HepG2 (cell line): ENCODE measurements at regions not wholly inside any gene's neighbourhood (a gene's known extent, or its start where the extent isn't known, plus 50 kb on each side); places are given as distances from the start of the nearest gene placed in this dataset.

ENCODE experiments used
- ATAC-seq: fragments of 200-7000 bp; cut with Tn5 transposase; 3 replicates; pipeline ENCODE4 v1.9.1; 2020; ENCODE audit warnings: mild to moderate bottlenecking, moderate library complexity
- BruUV-seq: library from RNA; stranded (reverse); fragments of 400-500 nt; replicated peaks from 2 replicates; lab custom pipeline; 2021; lab: Mats Ljungman, UMichigan
- CTCF ChIA-PET: fragments of 300-600 bp; formaldehyde crosslinking; extraction: SDS; loops from one replicate; lab custom pipeline; 2021; ENCODE audit warnings: low total read pairs, inconsistent platforms, low intra/inter-chr PET ratio; lab: Yijun Ruan, JAX
- POLR2A ChIA-PET: fragments of 350-600 bp; sonication (Branson Sonifier 250); formaldehyde crosslinking; loops from one replicate; lab custom pipeline; 2020; ENCODE audit warnings: antibody characterized with exemption, inconsistent platforms; lab: Yijun Ruan, JAX
- DNase-seq: peaks from one replicate; pipeline ENCODE4 v3.0.0-alpha.2; 2015; ENCODE audit warnings: low spot score
- FAIRE-seq: peaks from 3 replicates; lab custom pipeline; 2011; peaks lifted over from hg19 to GRCh38; lab: Jason Lieb, UNC
- H2AFZ ChIP-seq: one replicate; pipeline ENCODE4 v1.6.1; 2011; ENCODE audit warnings: low read length, inconsistent platforms
- H3K27ac ChIP-seq: fragments of 300-600 bp; 3 replicates; pipeline ENCODE4 v1.8.0; 2011; ENCODE audit warnings: mixed run types, mild to moderate bottlenecking, mixed read lengths, low read length, inconsistent platforms; ENCODE audit not compliant: insufficient read depth; ENCODE audit errors: extremely low read length
- H3K27me3 ChIP-seq, 2 experiments: fragments of 200-600 bp in 1 of 2; 2 replicates in 1 of 2; 3 replicates in 1 of 2; pipeline versions ENCODE4 v1.6.0 to v1.8.0; 2011; ENCODE audit warnings: low read length in 2 of 2, mild to moderate bottlenecking in 2 of 2, moderate library complexity in 2 of 2, inconsistent platforms in 1 of 2; ENCODE audit not compliant: insufficient read depth in 2 of 2, control insufficient read depth in 1 of 2
- H3K36me3 ChIP-seq, 2 experiments: fragments of 200-600 bp in 1 of 2; replicated peaks in 1 of 2; 2 replicates in 1 of 2; 3 replicates in 1 of 2; pipeline versions ENCODE4 v1.5.1 to v1.8.0; 2011; ENCODE audit warnings: low read length in 2 of 2, inconsistent platforms in 1 of 2; ENCODE audit not compliant: insufficient read depth in 2 of 2, control insufficient read depth in 1 of 2
- H3K4me1 ChIP-seq: 2 replicates; pipeline ENCODE4 v1.5.1; 2012; ENCODE audit warnings: low read length, inconsistent platforms; ENCODE audit not compliant: insufficient read depth
- H3K4me2 ChIP-seq: 2 replicates; pipeline ENCODE4 v1.6.0; 2011; ENCODE audit warnings: low read depth, low read length, inconsistent platforms
- H3K4me3 ChIP-seq, 3 experiments: fragments of 200-600 bp in 1 of 3; sonication (generic), shearing (Covaris generic) in 1 of 3; replicated peaks in 1 of 3; 2 replicates each; pipeline ENCODE4 v1.5.1; 2011 to 2016; ENCODE audit warnings: low read length in 3 of 3, inconsistent platforms in 2 of 3, low read depth in 2 of 3, mild to moderate bottlenecking in 2 of 3, control low read depth in 1 of 3, mixed read lengths in 1 of 3; ENCODE audit not compliant: insufficient read depth in 1 of 3
- H3K79me2 ChIP-seq: one replicate; pipeline ENCODE4 v1.6.1; 2011; ENCODE audit warnings: low read length, inconsistent platforms; ENCODE audit not compliant: insufficient read depth
- H3K9ac ChIP-seq: 2 replicates; pipeline ENCODE4 v1.6.0; 2011; ENCODE audit warnings: mild to moderate bottlenecking, low read depth, low read length, inconsistent platforms; ENCODE audit not compliant: insufficient read depth
- H3K9me3 ChIP-seq: 2 replicates; pipeline ENCODE4 v1.5.1; 2012; ENCODE audit warnings: mild to moderate bottlenecking, low read length
- H4K20me1 ChIP-seq: 2 replicates; pipeline ENCODE4 v1.6.0; 2011; ENCODE audit warnings: inconsistent platforms, mild to moderate bottlenecking, low read length, moderate library complexity; ENCODE audit not compliant: insufficient read depth
- FOSL2 ChIP-seq: sonication (generic); formaldehyde crosslinking; IDR thresholded peaks from 2 replicates; pipeline ENCODE4 v1.4.0; 2020; ENCODE audit warnings: missing genetic modification reagents
- JUND ChIP-seq: sonication (generic); formaldehyde crosslinking; IDR thresholded peaks from 2 replicates; pipeline ENCODE4 v1.8.0; 2022; ENCODE audit warnings: mild to moderate bottlenecking, missing genetic modification reagents
- SALL2 ChIP-seq: sonication (generic); formaldehyde crosslinking; IDR thresholded peaks from 2 replicates; pipeline ENCODE4 v1.8.1; 2023; ENCODE audit warnings: mild to moderate bottlenecking, missing genetic modification reagents, inconsistent platforms
- SRY ChIP-seq: sonication (generic); formaldehyde crosslinking; IDR thresholded peaks from 2 replicates; pipeline ENCODE4 v1.8.0; 2022; ENCODE audit warnings: mild to moderate bottlenecking, missing genetic modification reagents
- XBP1 ChIP-seq: sonication (generic); formaldehyde crosslinking; IDR thresholded peaks from 2 replicates; pipeline ENCODE4 v1.5.0; 2020; ENCODE audit warnings: missing genetic modification reagents
- ZFP36L2 ChIP-seq: sonication (generic); formaldehyde crosslinking; IDR thresholded peaks from 2 replicates; pipeline ENCODE4 v1.4.0; 2020; ENCODE audit warnings: missing genetic modification reagents
- ZMYM2 ChIP-seq: sonication (generic); formaldehyde crosslinking; IDR thresholded peaks from 2 replicates; pipeline ENCODE4 v1.8.0; 2022; ENCODE audit warnings: mild to moderate bottlenecking, missing genetic modification reagents
- ZNF12 ChIP-seq: sonication (generic); formaldehyde crosslinking; IDR thresholded peaks from 2 replicates; pipeline ENCODE4 v1.5.0; 2020; ENCODE audit warnings: missing genetic modification reagents
- ZNF460 ChIP-seq: sonication (generic); formaldehyde crosslinking; IDR thresholded peaks from 2 replicates; pipeline ENCODE4 v1.5.1; 2020; ENCODE audit warnings: missing genetic modification reagents, mild to moderate bottlenecking, borderline replicate concordance
- ZNF468 ChIP-seq: sonication (generic); formaldehyde crosslinking; IDR thresholded peaks from 2 replicates; pipeline ENCODE4 v1.8.0; 2022; ENCODE audit warnings: mild to moderate bottlenecking, moderate library complexity, missing genetic modification reagents
- ZSCAN21 ChIP-seq: sonication (generic); formaldehyde crosslinking; IDR thresholded peaks from 2 replicates; pipeline ENCODE4 v1.8.0; 2022; ENCODE audit warnings: mild to moderate bottlenecking, missing genetic modification reagents, moderate library complexity, borderline replicate concordance
- WGBS: methylation state at CpG from one replicate; pipeline ENCODE4 v1.1.6; 2017; ENCODE audit warnings: low lambda C conversion rate; 5-methylcytosine and 5-hydroxymethylcytosine counted together
- in situ Hi-C: cut with HindIII; loops from 2 replicates; pipeline ENCODE4 v1.10.0; 2017; ENCODE audit warnings: low pct_unique_long_range_greater_than_20kb; ENCODE audit not compliant: extremely low pct_ligation_motif_present
- intact Hi-C: fragments of 100-400 bp; cut with micrococcal nuclease; formaldehyde crosslinking; loops from one replicate; pipeline ENCODE4 v1.10.0; 2022; ENCODE audit not compliant: unreplicated experiment
- TF ChIP-seq, protein P1 (sequence below): sonication (generic); formaldehyde crosslinking; IDR thresholded peaks from 2 replicates; pipeline ENCODE4 v1.5.0; 2020; ENCODE audit warnings: missing genetic modification reagents
- TF ChIP-seq, protein P2 (sequence below): sonication (generic); formaldehyde crosslinking; IDR thresholded peaks from 2 replicates; pipeline ENCODE4 v1.9.0; 2021; ENCODE audit warnings: missing genetic modification reagents, mild to moderate bottlenecking, borderline replicate concordance
- TF ChIP-seq, protein P3 (sequence below): IDR thresholded peaks from 2 replicates; pipeline ENCODE4 v1.6.1; 2016; ENCODE audit warnings: missing compliant biosample characterization, missing genetic modification reagents, borderline replicate concordance
- TF ChIP-seq, protein P4 (sequence below): IDR thresholded peaks from 2 replicates; pipeline ENCODE4 v1.6.1; 2016

DNA sequence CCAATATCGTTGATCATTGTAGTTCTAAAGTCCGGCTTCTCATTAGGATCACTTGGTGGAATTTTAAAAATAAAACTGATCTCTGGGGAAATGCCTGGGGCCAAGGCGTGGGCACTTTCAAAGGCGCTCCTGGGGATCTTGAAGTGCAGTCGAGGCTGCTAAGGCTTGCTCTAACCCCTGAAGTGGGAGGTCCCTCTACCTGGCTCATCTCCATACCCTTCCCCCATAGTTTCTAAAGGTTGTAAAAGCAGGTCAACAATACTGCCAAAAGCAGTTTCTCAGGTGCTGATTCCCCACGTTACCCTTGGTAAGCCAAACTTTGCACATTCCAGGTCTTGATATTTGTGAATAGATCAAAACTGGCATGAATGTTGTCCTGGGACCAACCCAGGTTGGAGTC is 79.0 kb upstream of the SP8 start:
- Histone ChIP-seq H4K20me1 (no peaks in the 10 kb centered on the region), H3K79me2 (no peaks in the 10 kb centered on the region), H3K4me3 (no peak overlapping the region), H2AFZ (no peak overlapping the region), H3K4me1 (no peaks in the 10 kb centered on the region), H3K27ac (no peak overlapping the region), H3K9me3 (no peaks in the 10 kb centered on the region), H3K9ac (no peak overlapping the region), H3K4me2 (no peak overlapping the region), H3K27me3 (no peaks in the 10 kb centered on the region), H3K36me3 (no peaks in the 10 kb centered on the region)
- CTCF ChIA-PET, result no interaction called here
- ATAC-seq, result no peak
- POLR2A ChIA-PET, result no interaction called here
- FAIRE-seq, result no peak
- 16% methylated on average over 6 of the region's 6 CpGs for WGBS
- in situ Hi-C loops, result no loop called here
- intact Hi-C loops, result no loop called here
- no peak for DNase-seq
- no TSS peak for BruUV-seq
- TF ChIP-seq, protein P1, sequence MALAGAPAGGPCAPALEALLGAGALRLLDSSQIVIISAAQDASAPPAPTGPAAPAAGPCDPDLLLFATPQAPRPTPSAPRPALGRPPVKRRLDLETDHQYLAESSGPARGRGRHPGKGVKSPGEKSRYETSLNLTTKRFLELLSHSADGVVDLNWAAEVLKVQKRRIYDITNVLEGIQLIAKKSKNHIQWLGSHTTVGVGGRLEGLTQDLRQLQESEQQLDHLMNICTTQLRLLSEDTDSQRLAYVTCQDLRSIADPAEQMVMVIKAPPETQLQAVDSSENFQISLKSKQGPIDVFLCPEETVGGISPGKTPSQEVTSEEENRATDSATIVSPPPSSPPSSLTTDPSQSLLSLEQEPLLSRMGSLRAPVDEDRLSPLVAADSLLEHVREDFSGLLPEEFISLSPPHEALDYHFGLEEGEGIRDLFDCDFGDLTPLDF (CRISPR knock-in tag), result no peak
- TF ChIP-seq, protein P2, sequence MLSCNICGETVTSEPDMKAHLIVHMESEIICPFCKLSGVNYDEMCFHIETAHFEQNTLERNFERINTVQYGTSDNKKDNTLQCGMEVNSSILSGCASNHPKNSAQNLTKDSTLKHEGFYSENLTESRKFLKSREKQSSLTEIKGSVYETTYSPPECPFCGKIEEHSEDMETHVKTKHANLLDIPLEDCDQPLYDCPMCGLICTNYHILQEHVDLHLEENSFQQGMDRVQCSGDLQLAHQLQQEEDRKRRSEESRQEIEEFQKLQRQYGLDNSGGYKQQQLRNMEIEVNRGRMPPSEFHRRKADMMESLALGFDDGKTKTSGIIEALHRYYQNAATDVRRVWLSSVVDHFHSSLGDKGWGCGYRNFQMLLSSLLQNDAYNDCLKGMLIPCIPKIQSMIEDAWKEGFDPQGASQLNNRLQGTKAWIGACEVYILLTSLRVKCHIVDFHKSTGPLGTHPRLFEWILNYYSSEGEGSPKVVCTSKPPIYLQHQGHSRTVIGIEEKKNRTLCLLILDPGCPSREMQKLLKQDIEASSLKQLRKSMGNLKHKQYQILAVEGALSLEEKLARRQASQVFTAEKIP, result no peak
- TF ChIP-seq, all 625 proteins: peak for 0

DNA sequence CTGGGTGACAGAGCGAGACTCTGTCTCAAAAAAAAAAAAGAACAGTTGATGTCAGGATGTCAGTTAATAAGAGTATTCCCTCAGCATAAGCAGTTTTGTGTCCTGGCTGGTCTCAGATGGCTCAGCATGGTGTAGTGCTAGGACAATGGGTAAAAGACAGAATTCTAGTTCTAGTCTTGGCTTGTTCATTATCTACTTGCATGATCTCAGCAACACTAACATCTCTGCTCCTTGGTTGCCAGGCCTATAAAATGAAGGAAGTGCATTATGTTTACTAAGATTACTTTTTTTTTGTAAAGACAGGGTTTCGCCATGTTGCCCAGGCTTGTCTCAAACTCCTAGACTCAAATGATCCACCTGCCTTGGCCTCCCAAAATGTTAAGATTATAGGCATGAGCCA is 84.3 kb upstream of the SP8 start:
- ATAC-seq, result no peak
- Histone ChIP-seq H3K79me2 (no peaks in the 10 kb centered on the region), H3K9me3 (no peaks in the 10 kb centered on the region), H3K27me3 (no peaks in the 10 kb centered on the region), H3K4me3 (no peak overlapping the region), H4K20me1 (no peaks in the 10 kb centered on the region), H3K9ac (no peak overlapping the region), H2AFZ (no peak overlapping the region), H3K27ac (no peak overlapping the region), H3K36me3 (no peaks in the 10 kb centered on the region), H3K4me1 (no peaks in the 10 kb centered on the region), H3K4me2 (no peak overlapping the region)
- no TSS peak for BruUV-seq
- intact Hi-C loops, result no loop called here
- 50% methylated on average over 2 of the region's 2 CpGs for WGBS
- no peak for FAIRE-seq
- CTCF ChIA-PET, result no interaction called here
- no peak for DNase-seq
- POLR2A ChIA-PET, result no interaction called here
- in situ Hi-C loops, result no loop called here
- TF ChIP-seq FOSL2 (CRISPR knock-in tag) (no peak), ZNF12 (CRISPR knock-in tag) (no peak), ZNF460 (CRISPR knock-in tag) (no peak), SRY (CRISPR knock-in tag) (no peak), XBP1 (CRISPR knock-in tag) (no peak), SALL2 (CRISPR knock-in tag) (no peak), ZMYM2 (CRISPR knock-in tag) (no peak), JUND (CRISPR knock-in tag) (no peak), ZFP36L2 (CRISPR knock-in tag) (no peak), ZSCAN21 (CRISPR knock-in tag) (no peak), ZNF468 (no peak)
- TF ChIP-seq, protein P3, sequence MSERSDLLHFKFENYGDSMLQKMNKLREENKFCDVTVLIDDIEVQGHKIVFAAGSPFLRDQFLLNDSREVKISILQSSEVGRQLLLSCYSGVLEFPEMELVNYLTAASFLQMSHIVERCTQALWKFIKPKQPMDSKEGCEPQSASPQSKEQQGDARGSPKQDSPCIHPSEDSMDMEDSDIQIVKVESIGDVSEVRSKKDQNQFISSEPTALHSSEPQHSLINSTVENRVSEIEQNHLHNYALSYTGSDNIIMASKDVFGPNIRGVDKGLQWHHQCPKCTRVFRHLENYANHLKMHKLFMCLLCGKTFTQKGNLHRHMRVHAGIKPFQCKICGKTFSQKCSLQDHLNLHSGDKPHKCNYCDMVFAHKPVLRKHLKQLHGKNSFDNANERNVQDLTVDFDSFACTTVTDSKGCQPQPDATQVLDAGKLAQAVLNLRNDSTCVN (CRISPR knock-in tag), result no peak
- TF ChIP-seq, protein P4, sequence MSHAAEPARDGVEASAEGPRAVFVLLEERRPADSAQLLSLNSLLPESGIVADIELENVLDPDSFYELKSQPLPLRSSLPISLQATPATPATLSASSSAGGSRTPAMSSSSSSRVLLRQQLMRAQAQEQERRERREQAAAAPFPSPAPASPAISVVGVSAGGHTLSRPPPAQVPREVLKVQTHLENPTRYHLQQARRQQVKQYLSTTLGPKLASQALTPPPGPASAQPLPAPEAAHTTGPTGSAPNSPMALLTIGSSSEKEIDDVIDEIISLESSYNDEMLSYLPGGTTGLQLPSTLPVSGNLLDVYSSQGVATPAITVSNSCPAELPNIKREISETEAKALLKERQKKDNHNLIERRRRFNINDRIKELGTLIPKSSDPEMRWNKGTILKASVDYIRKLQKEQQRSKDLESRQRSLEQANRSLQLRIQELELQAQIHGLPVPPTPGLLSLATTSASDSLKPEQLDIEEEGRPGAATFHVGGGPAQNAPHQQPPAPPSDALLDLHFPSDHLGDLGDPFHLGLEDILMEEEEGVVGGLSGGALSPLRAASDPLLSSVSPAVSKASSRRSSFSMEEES (CRISPR knock-in tag), result no peak
